A549 (cell line): ENCODE measurements at regions not wholly inside any gene's neighbourhood (a gene's known extent, or its start where the extent isn't known, plus 50 kb on each side); places are given as distances from the start of the nearest gene placed in this dataset.

Experiments
- ATAC-seq, 2 experiments: fragments of 200-7000 bp in 1 of 2; fragments of >200 bp in 1 of 2; cut with Nextera tagmentation in 1 of 2; cut with Tn5 transposase in 1 of 2; 3 replicates each; pipeline versions ENCODE4 v1.8.0 to v1.9.1; 2018 to 2020; ENCODE audit warnings: mild to moderate bottlenecking in 1 of 2, moderate library complexity in 1 of 2
- CTCF ChIA-PET: fragments of 300-600 bp; sonication (Branson Sonifier 250); formaldehyde crosslinking; extraction: SDS; loops from one replicate; lab custom pipeline; 2021; ENCODE audit warnings: antibody characterized with exemption, inconsistent platforms; lab: Yijun Ruan, JAX
- POLR2A ChIA-PET: fragments of 350-600 bp; formaldehyde crosslinking; extraction: SDS; loops from one replicate; lab custom pipeline; 2021; ENCODE audit warnings: antibody characterized with exemption, inconsistent platforms; lab: Yijun Ruan, JAX
- DNase-seq, 2 experiments: peaks; one replicate each; pipeline versions ENCODE4 v3.0.0 to v3.0.0-alpha.2; 2011 to 2016; ENCODE audit warnings: low read depth in 1 of 2, low spot score in 1 of 2
- FAIRE-seq: peaks from 2 replicates; lab custom pipeline; 2011; peaks lifted over from hg19 to GRCh38; lab: Jason Lieb, UNC
- H3K27ac ChIP-seq, 2 experiments: fragments of >200 bp; sonication (Bioruptor Twin); formaldehyde crosslinking; 3 replicates each; pipeline ENCODE4 v1.5.1; 2016 to 2017
- H3K4me1 ChIP-seq: fragments of >200 bp; sonication (Bioruptor Twin); formaldehyde crosslinking; 3 replicates; pipeline ENCODE4 v1.6.1; 2016
- H3K4me2 ChIP-seq: fragments of >200 bp; sonication (Bioruptor Twin); formaldehyde crosslinking; 3 replicates; pipeline ENCODE4 v1.6.1; 2016
- H3K4me3 ChIP-seq: fragments of >200 bp; sonication (Bioruptor Twin); formaldehyde crosslinking; 3 replicates; pipeline ENCODE4 v1.5.1; 2016
- H3K9me3 ChIP-seq: fragments of >200 bp; sonication (Bioruptor Twin); formaldehyde crosslinking; 3 replicates; pipeline ENCODE4 v1.6.1; 2016
- ATOH8 ChIP-seq: fragments of 250-450 bp; sonication (Bioruptor Pico); IDR thresholded peaks from 2 replicates; pipeline ENCODE4 v1.5.0; 2020; ENCODE audit warnings: low read depth, mild to moderate bottlenecking, moderate library complexity
- CBX2 ChIP-seq: fragments of 200-600 bp; sonication (generic); IDR thresholded peaks from 2 replicates; pipeline ENCODE4 v1.6.1; 2016; ENCODE audit warnings: low read depth, mild to moderate bottlenecking, borderline replicate concordance
- CHD4 ChIP-seq: fragments of 200-600 bp; sonication (generic); IDR thresholded peaks from 2 replicates; pipeline ENCODE4 v1.6.1; 2016; ENCODE audit warnings: antibody characterized with exemption, mild to moderate bottlenecking, borderline replicate concordance
- EHF ChIP-seq: fragments of 250-450 bp; sonication (Bioruptor Pico); IDR thresholded peaks from 2 replicates; pipeline ENCODE4 v1.5.0; 2020; ENCODE audit warnings: mild to moderate bottlenecking
- EP300 ChIP-seq, 2 experiments: fragments of >200 bp; sonication (Bioruptor Twin); formaldehyde crosslinking; IDR thresholded peaks; 2 replicates in 1 of 2; 3 replicates in 1 of 2; pipeline ENCODE4 v1.6.1; 2016 to 2017
- FOXS1 ChIP-seq: fragments of 250-450 bp; sonication (Bioruptor Pico); IDR thresholded peaks from 2 replicates; pipeline ENCODE4 v1.5.0; 2020; ENCODE audit warnings: mild to moderate bottlenecking, moderate library complexity
- HES2 ChIP-seq: fragments of >200 bp; sonication (Bioruptor Twin); formaldehyde crosslinking; IDR thresholded peaks from 2 replicates; pipeline ENCODE4 v1.6.1; 2016
- HMGXB4 ChIP-seq: fragments of 250-450 bp; sonication (Bioruptor Pico); IDR thresholded peaks from 2 replicates; pipeline ENCODE4 v1.5.0; 2021; ENCODE audit warnings: mild to moderate bottlenecking, moderate library complexity, borderline replicate concordance
- HOXA7 ChIP-seq: fragments of 250-450 bp; sonication (Bioruptor Pico); IDR thresholded peaks from 2 replicates; pipeline ENCODE4 v1.5.0; 2020; ENCODE audit warnings: mild to moderate bottlenecking, moderate library complexity
- HOXB13 ChIP-seq: fragments of 250-450 bp; sonication (Bioruptor Pico); IDR thresholded peaks from 2 replicates; pipeline ENCODE4 v1.5.0; 2020; ENCODE audit warnings: low read depth, mild to moderate bottlenecking, moderate library complexity
- NPAS2 ChIP-seq: fragments of 250-450 bp; sonication (Bioruptor Pico); IDR thresholded peaks from 2 replicates; pipeline ENCODE4 v1.8.0; 2022; ENCODE audit warnings: mild to moderate bottlenecking, moderate library complexity, borderline replicate concordance
- NR3C1 ChIP-seq: fragments of >200 bp; sonication (Bioruptor Twin); formaldehyde crosslinking; IDR thresholded peaks from 3 replicates; pipeline ENCODE4 v1.6.1; 2017
- POLR2A ChIP-seq: IDR thresholded peaks from 2 replicates; pipeline ENCODE4 v1.6.1; 2012; ENCODE audit warnings: mild to moderate bottlenecking, low read length
- RAD21 ChIP-seq, 2 experiments: fragments of >200 bp in 1 of 2; sonication (Bioruptor Twin) in 1 of 2; formaldehyde crosslinking in 1 of 2; IDR thresholded peaks in 1 of 2; conservative IDR thresholded peaks in 1 of 2; 2 replicates in 1 of 2; 3 replicates in 1 of 2; pipeline ENCODE4 v1.6.1; 2012 to 2018; ENCODE audit warnings: inconsistent platforms in 1 of 2
- REST ChIP-seq: fragments of 200-600 bp; sonication (generic); IDR thresholded peaks from 2 replicates; pipeline ENCODE4 v1.6.1; 2016; ENCODE audit warnings: antibody characterized with exemption, mild to moderate bottlenecking, moderate library complexity
- SREBF2 ChIP-seq: fragments of 450-650 bp; IDR thresholded peaks from 2 replicates; pipeline ENCODE4 v1.6.1; 2014; ENCODE audit warnings: mild to moderate bottlenecking, moderate library complexity
- WGBS: methylation state at CpG from one replicate; pipeline ENCODE4 v1.1.6; 2017; ENCODE audit errors: missing lambda C conversion rate; 5-methylcytosine and 5-hydroxymethylcytosine counted together

- no peak for TF ChIP-seq CBX2
- TF ChIP-seq RAD21 (conservative IDR thresholded peaks at IDR 0.05 in 1 of 2, IDR thresholded peaks at IDR 0.05 in 1 of 2) = no peak
- TF ChIP-seq ATOH8 (CRISPR knock-in tag) = no peak
- no peak for TF ChIP-seq NR3C1
- TF ChIP-seq HOXB13 = no peak
- no peak for TF ChIP-seq REST
- TF ChIP-seq SREBF2 = no peak
- TF ChIP-seq EHF (CRISPR knock-in tag) = no peak
- TF ChIP-seq CHD4 = no peak
- TF ChIP-seq FOXS1 = no peak
- TF ChIP-seq HMGXB4 (CRISPR knock-in tag) = no peak
- TF ChIP-seq EP300 (IDR thresholded peaks at IDR 0.05) = no peak
- H3K27ac ChIP-seq = no peak overlapping the region
- no peaks in the 10 kb centered on the region for H3K4me1 ChIP-seq
- no peaks in the 10 kb centered on the region; the same call in 2 of the 3 replicates for H3K9me3 ChIP-seq
- no peak overlapping the region for H3K4me3 ChIP-seq
- DNase-seq (no peak), ATAC-seq (no peak), FAIRE-seq (no peak)
- ChIA-PET CTCF (interaction anchor here (1.6 kb wide), 1 partner anchor 14 kb away, joined by 4 read pairs; no protein-coding TSS in a partner anchor), POLR2A (no interaction called here)
- WGBS = 90% methylated on average over 11 of the region's 11 CpGs
- H3K4me2 ChIP-seq = no peak overlapping the region
Measured at GRCh38 chr21:38944402-38944801, 138.7 kb downstream of the ETS2 start.

GRCh38 chr21:38942748-38943211 is 137.1 kb downstream of the ETS2 start:
- no peaks in the 10 kb centered on the region for H3K9me3 ChIP-seq
- H3K27ac ChIP-seq = no peak overlapping the region
- FAIRE-seq (no peak), DNase-seq (no peak), ATAC-seq (no peak)
- no peak for TF ChIP-seq HES2
- no peak for TF ChIP-seq NPAS2 (CRISPR knock-in tag)
- TF ChIP-seq HOXA7 (CRISPR knock-in tag) = no peak
- TF ChIP-seq HMGXB4 (CRISPR knock-in tag) = no peak
- TF ChIP-seq POLR2A = no peak
- 64% methylated on average over 7 of the region's 7 CpGs for WGBS
- H3K4me3 ChIP-seq = no peak overlapping the region
- ChIA-PET CTCF (interaction anchor here (0.6 to 1.6 kb wide), 2 partner anchors 15 to 123 kb away, joined by 3 to 4 read pairs; no protein-coding TSS in a partner anchor), POLR2A (no interaction called here)
- no peaks in the 10 kb centered on the region for H3K4me1 ChIP-seq
- no peak overlapping the region for H3K4me2 ChIP-seq
